NCI-H1694 (cell line): ENCODE measurements at regions not wholly inside any gene's neighbourhood (a gene's known extent, or its start where the extent isn't known, plus 50 kb on each side); places are given as distances from the start of the nearest gene placed in this dataset.

Source experiments
- DNase-seq: peaks from one replicate; lab custom pipeline; 2025; lab: John Stamatoyannopoulos, UW

- DNase-seq = peak; percentile 8
Measured at GRCh38 chr1:5501206-5501930, 490.9 kb downstream of the NPHP4 start.

DNA sequence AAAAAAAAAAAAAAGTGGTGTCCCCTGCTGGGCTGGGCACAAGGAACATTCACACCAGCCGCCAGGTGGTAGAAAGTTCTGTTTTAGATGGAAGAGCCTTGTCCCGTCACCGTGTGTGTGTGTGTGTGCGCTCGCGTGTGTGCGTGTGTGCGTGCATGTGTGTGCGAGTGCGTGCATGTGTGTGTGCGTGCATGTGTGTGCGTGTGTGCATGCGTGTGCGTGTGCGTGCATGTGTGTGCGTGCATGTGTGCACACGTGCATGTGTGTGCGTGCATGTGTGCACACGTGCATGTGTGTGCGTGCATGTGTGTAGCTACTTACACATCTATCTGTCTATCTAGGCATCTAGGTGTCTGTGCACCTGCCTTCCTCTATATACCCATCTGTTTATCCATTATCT lies 491.7 kb downstream of the NPHP4 start:
- no peak for DNase-seq

DNA sequence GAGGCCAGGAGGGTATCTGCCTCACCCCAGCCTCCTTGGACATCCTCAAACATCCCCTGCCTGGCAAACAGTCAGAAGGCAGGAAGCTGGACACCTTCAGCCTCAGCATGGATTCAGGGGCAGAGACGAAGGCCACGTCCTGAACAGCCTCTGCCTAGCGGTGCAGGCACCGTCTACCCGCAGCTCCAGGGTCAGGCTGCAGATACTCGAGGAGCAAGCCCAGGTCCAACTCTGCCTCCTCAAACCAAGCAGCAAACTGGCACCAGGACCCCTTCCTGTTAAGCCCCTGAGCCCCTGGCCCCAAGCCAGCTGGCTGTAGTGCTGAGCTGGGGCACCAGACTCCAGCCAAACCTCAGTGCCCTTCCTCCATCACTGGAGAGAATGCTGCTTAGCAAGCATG lies 494.7 kb downstream of the NPHP4 start:
- no peak for DNase-seq

- no peak for DNase-seq
Measured at GRCh38 chr1:5495596-5496410, 496.4 kb downstream of the NPHP4 start.

DNA sequence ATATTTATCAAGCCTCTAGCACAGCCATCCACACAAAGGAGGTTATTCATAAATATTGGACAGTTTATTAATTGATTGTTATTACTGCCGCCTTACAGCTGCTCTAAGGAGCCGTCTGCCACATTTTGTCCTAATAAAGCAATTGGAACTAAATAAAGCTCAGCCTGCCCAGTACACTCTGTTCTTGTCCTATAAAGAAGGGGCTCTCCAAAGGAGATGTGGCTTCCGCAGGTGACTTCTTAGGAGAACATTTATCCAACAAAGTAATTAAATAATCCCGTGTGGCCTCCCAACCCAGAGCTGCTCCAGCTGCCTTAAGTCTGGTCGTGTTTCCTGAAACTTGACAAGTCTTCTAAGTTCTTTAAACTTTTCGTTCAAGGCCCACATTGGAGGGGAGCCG lies 497.7 kb downstream of the NPHP4 start:
- no peak for DNase-seq

DNA sequence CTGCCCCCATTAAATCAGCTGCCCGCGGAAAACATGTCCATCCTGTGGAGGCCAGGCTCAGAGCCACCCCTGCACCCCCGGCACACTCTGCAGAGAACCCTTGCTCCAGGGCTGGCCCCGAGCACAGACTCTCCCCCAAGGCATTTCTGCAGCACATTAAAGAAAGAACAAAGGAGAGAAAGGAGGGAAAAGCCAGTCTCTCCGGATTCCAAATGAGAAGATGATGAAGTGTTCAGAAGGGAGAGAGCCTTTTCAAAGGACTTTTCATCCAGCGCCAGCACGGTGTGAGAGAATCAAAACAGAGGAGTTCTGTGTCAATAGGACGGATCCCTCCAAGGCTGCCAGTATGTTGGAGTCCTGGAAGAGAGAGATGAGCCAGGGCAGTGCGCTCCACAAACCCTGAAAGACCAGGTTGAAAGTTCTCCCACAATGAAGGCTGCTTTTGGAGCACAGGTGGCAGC lies 498.3 kb downstream of the NPHP4 start:
- DNase-seq = no peak

- no peak for DNase-seq
Measured at GRCh38 chr1:5493275-5493674, 498.9 kb downstream of the NPHP4 start.

DNA sequence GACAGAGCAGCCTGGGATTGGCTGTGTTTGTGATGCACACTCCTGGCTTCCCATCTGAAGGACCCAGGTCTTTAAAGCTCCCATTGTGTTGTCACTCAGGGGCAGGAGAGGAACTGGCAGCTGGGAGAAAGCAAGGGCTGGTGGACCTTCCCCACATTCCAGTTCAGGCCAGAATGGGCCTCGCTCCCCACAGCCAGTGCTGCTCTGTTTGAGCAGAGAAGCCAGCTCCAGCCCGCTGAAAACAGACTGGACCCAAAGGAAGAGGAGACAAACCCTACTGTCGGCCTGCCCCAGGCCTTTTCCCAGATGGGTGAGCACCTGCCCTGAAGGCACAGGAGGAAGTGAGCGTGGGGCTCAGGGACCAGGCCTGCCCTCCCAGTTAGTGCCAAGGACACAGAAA lies 499.4 kb downstream of the NPHP4 start:
- DNase-seq = no peak

- no peak for DNase-seq
Measured at GRCh38 chr1:5491207-5491904, 500.9 kb downstream of the NPHP4 start.

DNA sequence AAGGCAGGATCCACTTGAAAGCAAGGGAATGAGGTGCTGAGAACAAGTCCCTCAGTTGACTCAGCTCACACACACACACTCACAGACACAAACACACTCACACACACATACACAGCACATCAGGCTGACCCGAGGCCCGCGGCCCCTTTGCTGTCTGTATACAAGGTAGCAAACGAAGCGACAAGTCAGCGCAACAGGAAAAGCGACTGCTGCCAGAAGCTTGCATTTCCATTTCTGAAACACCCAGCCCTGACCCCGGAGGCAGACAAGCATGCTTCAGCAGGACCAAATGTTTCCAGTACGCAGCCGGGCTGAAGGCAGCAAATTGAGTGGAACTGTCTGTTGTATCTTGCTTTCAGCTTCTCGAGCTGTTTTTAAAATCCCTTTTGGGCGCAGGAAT lies 501.6 kb downstream of the NPHP4 start:
- no peak for DNase-seq

GRCh38 chr1:5488448-5488847 lies 503.8 kb downstream of the NPHP4 start:
- DNase-seq = no peak

- no peak for DNase-seq
Measured at GRCh38 chr1:5485968-5486696, 506.1 kb downstream of the NPHP4 start.

DNA sequence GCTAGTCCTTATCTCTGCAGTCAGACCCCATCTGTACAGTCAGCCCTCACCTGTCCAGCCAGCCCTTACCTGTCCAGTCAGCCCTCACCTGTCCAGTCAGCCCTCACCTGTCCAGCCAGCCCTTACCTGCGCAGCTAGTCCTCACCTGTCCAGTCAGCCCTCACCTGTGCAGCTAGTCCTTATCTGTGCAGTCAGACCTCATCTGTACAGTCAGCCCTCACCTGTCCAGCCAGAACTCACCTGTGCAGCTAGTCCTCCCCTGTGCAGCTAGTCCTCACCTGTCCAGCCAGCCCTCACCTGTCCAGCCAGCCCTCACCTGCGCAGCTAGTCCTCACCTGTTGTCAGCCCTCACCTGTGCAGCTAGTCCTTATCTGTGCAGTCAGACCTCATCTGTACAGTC lies 506.8 kb downstream of the NPHP4 start:
- DNase-seq = no peak

- no peak for DNase-seq
Measured at GRCh38 chr1:5484451-5485165, 507.6 kb downstream of the NPHP4 start.

DNA sequence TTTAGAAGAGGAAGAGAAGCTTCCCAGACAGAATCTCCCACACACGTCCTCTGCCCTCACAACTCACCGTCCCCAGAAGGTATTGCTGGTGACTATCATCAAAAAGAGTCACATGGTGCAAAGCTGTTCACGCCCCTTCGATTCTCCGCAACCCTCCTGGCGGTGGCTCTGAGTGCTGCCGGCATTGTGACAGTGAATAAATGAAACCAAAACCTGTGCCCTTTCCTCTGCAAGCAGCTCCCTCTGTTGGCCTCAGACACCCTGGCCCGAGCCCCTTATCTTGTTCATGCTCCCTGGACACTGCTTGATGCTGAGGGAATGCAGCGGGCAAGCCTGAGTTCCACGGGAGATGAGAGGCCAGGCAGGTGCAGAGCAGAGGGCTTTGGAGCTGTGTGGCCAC lies 510.3 kb downstream of the NPHP4 start:
- DNase-seq = no peak

DNA sequence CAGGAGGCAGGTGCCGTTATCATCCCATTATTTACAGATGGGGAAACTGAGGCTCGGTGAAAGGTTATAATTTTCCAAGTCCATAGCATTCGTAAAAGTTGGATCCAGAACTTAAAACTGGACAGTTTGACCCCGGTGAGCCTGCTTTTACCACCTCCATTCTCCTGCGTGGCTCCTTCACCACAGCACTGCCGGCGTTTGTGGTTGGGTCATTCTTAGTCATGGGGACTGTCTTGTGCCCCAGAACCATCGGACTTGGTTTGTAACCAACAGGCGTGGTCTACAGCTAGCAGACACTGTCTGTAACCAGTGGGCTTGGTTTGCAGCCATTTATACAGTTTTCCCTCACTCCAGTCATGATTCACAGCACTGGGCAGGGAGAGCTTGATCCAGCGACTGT lies 511.3 kb downstream of the NPHP4 start:
- no peak for DNase-seq

- DNase-seq = no peak
Measured at GRCh38 chr1:5479876-5480646, 512.2 kb downstream of the NPHP4 start.

GRCh38 chr1:5478961-5479360 lies 513.3 kb downstream of the NPHP4 start:
- DNase-seq = no peak

DNA sequence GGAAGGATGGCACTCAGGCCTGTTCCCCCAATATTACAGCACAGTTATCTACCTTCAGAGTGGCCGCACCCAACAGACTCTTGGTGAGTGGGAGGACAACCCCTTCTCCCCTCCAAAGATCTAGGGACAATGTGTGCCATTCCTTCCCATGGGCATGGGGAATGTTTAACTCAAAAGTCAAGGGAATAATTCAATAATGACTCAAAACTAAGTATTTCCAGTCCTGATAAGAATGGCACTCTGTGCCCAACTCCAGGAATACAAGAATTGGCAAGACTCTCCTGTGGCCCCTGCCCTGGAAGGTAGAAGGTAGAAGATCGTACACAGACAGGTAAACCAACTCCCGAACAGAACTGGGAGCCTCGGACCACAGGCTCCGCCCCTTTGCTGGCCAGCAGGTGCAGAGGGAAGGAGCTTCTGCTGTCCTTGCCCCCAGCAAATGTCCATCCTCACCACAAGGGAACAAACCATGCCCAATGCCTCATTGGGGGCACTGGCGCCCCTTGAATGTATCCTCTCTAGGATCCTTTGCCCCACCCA lies 514.0 kb downstream of the NPHP4 start:
- DNase-seq = no peak

DNA sequence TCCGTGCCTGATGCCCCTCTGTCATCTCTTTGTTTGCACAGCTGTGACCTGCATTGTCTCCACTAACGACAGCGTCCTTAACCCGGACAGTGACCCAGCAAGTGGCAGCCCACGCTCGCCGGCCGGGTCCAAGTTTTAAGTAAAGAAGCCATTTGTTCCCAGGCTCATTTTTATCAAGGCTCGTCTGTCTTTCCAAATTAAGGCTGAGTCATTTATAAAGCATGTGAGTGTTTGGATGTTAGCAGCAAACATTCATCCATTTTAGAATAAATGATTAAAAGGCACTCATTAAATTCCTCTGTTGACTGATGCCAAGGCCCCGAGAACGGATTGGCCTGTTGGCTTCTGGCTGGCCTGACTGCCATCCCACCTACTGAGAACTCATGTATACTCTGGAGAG lies 514.5 kb downstream of the NPHP4 start:
- no peak for DNase-seq
